Left kidney (tissue), 1 donor: ENCODE measurements at regions not wholly inside any gene's neighbourhood (a gene's known extent, or its start where the extent isn't known, plus 50 kb on each side); places are given as distances from the start of the nearest gene placed in this dataset.

Experiments
- DNase-seq: peaks from one replicate; pipeline ENCODE4 v3.0.0-alpha.2; 2013

- no peak for DNase-seq
Observed at GRCh38 chr6:23243854-23244253, 674.5 kb downstream of the HDGFL1 start.

- DNase-seq = no peak
Observed at GRCh38 chr6:23244300-23244699, 674.9 kb downstream of the HDGFL1 start.

GRCh38 chr6:23245572-23245971, 676.2 kb downstream of the HDGFL1 start:
- no peak for DNase-seq

GRCh38 chr6:23246896-23247295, 677.5 kb downstream of the HDGFL1 start:
- DNase-seq = no peak

GRCh38 chr6:23250556-23250955, 681.2 kb downstream of the HDGFL1 start:
- DNase-seq = no peak

GRCh38 chr6:23262864-23263263, 693.5 kb downstream of the HDGFL1 start:
- no peak for DNase-seq

- no peak for DNase-seq
Observed at GRCh38 chr6:23265270-23265669, 695.9 kb downstream of the HDGFL1 start.

- no peak for DNase-seq
Observed at GRCh38 chr6:23266536-23266935, 697.2 kb downstream of the HDGFL1 start.

- no peak for DNase-seq
Observed at GRCh38 chr6:23267651-23268050, 698.3 kb downstream of the HDGFL1 start.

GRCh38 chr6:23268348-23268747, 699.0 kb downstream of the HDGFL1 start:
- no peak for DNase-seq

- no peak for DNase-seq
Observed at GRCh38 chr6:23269436-23269835, 700.1 kb downstream of the HDGFL1 start.

GRCh38 chr6:23272536-23272935, 703.2 kb downstream of the HDGFL1 start:
- no peak for DNase-seq

- no peak for DNase-seq
Observed at GRCh38 chr6:23277521-23278179, 708.3 kb downstream of the HDGFL1 start.

GRCh38 chr6:23278180-23278532, 708.8 kb downstream of the HDGFL1 start:
- no peak for DNase-seq

- no peak for DNase-seq
Observed at GRCh38 chr6:23280437-23280836, 711.1 kb downstream of the HDGFL1 start.

GRCh38 chr6:23282252-23283021, 713.1 kb downstream of the HDGFL1 start:
- no peak for DNase-seq

- DNase-seq = no peak
Observed at GRCh38 chr6:23293653-23294052, 724.3 kb downstream of the HDGFL1 start.

- DNase-seq = no peak
Observed at GRCh38 chr6:23301556-23301955, 732.2 kb downstream of the HDGFL1 start.

GRCh38 chr6:23302514-23302913, 733.1 kb downstream of the HDGFL1 start:
- DNase-seq = no peak

GRCh38 chr6:23305325-23305943, 736.1 kb downstream of the HDGFL1 start:
- no peak for DNase-seq

GRCh38 chr6:23306251-23306950, 737.0 kb downstream of the HDGFL1 start:
- no peak for DNase-seq

GRCh38 chr6:23307516-23307915, 738.1 kb downstream of the HDGFL1 start:
- no peak for DNase-seq

GRCh38 chr6:23308166-23308565, 738.8 kb downstream of the HDGFL1 start:
- no peak for DNase-seq
